Stimulated activated CD8-positive, alpha-beta memory T cell treated with anti-CD3 and anti-CD28 coated beads, Interleukin-2, amount 100 ng/mL, for 1 hour (primary cell): ENCODE measurements at regions not wholly inside any gene's neighbourhood (a gene's known extent, or its start where the extent isn't known, plus 50 kb on each side); places are given as distances from the start of the nearest gene placed in this dataset.
"Not testable (repeated sequence)": the region's sequence is repeated elsewhere in the genome, so short reads cannot be mapped to it uniquely, and the experiment has no call there.

ENCODE experiments used
- DNase-seq, 2 donors: peaks; one replicate each; pipeline ENCODE4 v3.0.0-alpha.2; 2020; ENCODE audit warnings: low read depth in 2 of 2

DNA sequence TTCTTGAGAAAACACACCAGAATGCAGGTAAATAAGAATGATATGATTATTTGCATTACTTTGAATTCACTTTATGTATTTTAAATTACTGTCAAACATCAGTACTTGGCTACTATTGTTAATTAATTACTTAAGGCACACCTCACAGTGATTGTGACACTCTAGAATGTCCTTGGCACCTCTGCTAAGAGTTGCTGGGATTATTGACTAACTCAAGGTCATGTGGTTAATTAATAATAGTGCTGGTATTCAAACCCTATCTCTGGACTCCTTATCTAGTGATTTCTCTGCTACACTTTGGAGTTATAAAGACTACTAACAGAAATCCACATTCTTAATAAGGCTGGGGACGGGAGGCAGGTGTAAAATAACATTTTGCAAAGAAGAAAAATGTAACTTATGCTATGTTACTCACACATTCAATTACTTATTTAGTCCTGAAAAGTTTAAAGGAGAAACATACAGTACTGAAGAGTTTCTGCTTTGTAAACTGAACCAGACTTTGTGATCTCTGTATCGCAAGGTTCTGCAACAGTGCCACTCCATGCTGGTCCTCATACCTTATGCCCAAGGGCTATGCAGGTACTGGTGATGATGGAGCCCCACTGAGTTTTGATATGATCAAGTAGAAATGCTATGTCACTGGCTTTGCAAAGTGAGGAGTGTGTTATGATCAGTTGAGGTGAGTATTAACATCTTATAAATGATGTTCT, 242.7 kb downstream of the MID1IP1 start:
- DNase-seq, result no peak

DNA sequence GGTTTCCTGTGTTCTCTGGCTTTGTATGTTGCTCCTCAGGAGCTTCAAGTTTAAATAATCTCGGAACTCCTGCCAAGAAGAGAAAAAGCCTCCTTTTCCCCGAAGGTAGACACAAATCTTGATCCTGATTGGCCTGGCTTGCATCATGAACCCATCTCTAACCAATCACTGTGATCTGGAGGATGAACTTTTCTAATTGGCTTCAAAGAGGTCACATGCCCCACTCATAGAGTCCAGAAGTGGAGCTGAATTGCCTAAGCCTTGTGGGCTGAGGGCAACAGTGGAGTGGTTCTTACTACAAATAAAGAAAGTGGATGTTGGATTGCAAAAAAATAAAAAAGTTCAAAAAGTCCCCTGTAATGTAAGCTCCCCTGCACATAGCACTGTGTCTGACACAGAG, 245.9 kb downstream of the MID1IP1 start:
- DNase-seq, result no peak

DNA sequence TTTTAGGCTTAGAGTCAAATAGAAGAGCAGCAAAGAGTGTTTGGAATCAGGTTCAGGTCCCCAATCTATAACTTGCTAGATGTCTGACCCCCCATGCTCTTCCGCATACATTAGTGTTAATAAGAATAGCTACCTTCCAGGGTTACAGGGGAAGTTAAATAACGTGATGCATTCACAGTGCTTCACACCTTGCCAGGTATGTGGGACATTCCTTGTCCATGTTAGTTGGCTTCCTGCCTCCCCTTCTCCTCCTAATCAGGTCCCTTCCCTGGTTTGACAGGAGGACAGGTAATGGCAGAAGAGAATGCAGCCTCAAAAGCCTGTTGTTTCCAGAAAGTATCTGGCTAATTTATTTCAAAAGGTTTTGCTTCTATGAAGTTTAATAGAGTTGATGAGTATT, 248.7 kb downstream of the MID1IP1 start:
- DNase-seq, result no peak

DNA sequence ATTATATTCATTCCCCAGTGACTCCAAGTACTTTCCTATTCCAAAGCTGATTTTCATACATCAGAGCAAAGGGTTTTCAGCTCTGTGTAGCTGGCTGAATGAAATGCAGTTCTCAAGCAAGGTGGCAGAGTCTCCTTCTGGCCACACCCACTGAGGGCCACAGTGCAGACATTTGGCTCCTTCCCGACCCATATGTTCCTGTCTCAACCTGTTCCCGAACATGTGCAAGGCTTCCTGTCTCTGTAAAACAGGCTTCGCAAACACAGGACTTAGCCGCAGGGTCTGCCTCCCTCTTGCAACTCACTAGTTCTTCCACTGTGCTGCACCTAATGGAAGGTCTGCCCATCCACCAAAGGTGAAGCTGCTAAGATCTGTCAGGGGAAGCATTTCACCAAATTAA, 249.2 kb downstream of the MID1IP1 start:
- no peak for DNase-seq

DNA sequence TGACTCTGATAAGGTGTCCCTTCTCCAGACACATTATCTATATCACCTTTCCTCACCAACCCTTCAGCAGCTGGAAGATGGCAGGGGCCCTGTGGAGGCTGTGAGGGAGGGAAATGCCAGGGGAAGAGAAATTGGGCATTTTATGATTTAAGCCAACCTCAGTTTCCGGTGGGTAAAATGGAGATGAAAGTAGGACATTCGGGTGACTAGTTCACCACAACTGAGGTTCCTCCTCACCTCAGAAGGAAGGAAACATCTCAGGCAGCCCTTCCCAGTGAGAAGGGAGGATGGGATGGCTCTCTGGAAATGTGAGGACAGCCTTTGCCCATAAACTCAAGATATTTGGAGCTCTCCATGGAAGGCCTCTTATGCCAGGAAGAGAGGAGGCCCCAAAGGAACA, 251.5 kb downstream of the MID1IP1 start:
- no peak for DNase-seq

DNA sequence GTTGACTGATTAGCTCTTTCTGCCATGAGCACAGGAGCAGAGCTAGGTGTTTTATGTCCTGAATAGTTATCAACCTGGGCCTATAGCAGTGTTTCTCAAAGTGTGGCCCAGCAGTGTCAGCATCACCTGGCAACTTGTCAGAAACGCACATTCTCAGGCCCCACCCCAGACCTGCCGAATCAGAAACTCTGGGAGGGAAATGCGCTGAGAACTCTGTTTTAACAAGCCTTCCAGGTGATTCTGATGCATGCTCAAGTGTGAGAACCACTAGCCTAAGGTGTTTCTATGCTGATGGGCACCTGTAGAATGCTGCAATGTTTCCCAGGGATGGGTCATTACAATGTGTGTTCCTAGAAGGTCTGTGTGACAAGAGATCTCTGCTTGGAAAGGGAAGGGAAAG, 257.5 kb downstream of the MID1IP1 start:
- DNase-seq, result no peak

DNA sequence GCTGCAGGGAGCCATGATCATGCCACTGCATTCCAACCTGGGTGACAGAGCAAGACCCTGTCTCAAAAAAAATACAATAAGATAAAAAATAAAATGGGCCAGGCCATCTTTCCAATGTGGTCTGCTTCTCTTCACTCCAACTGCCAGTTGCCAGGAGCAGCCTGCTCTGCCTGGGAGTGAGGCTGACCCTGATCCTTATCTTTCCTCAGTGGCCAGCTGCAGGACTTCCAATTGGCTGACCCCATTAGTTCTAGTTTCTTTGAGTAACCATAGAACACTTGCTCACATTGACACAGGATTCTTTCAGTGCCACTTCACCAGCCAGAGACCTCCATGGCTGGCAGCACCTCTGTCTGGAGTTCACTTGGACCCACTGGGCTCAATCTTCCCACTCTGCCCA, 258.6 kb downstream of the MID1IP1 start:
- DNase-seq, result no peak

DNA sequence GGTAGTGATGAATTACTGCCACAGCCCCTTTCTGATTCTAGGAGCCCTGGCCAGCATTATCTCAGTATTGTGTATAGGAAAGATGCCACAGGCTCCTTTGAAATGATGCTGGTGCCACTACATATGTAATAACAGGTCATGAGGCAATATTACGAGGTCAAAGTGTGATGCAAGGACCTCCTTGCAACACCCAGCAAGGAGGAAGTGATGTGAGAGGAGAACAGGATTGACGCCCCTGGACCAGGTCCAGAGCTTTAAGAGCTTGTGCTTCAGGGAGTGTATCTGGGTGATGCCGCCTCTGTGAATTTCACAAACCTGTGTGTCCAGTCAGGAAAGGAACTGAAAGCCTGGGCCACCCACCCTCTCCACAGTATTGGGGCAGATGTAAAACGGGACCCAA, 261.8 kb downstream of the MID1IP1 start:
- DNase-seq, result no peak

DNA sequence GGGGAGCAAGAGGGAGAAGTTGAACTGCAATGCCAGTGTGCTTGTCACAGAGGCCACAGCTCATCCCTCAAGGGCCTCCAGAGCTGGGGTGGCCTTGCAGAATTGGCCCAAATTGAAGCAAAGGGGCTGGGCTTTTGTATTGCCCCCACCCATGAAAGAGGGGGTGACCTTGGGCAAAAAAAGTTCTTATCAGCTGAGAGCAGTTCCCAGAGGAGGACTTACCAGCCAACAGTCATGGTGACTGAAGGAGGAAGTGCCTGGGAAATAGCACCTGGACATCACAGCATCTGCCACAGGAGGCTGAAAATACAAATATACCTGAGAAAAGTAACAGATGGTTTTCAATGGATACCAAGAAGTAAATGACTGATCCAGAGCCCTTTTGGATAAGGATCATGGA, 262.4 kb downstream of the MID1IP1 start:
- no peak for DNase-seq

DNA sequence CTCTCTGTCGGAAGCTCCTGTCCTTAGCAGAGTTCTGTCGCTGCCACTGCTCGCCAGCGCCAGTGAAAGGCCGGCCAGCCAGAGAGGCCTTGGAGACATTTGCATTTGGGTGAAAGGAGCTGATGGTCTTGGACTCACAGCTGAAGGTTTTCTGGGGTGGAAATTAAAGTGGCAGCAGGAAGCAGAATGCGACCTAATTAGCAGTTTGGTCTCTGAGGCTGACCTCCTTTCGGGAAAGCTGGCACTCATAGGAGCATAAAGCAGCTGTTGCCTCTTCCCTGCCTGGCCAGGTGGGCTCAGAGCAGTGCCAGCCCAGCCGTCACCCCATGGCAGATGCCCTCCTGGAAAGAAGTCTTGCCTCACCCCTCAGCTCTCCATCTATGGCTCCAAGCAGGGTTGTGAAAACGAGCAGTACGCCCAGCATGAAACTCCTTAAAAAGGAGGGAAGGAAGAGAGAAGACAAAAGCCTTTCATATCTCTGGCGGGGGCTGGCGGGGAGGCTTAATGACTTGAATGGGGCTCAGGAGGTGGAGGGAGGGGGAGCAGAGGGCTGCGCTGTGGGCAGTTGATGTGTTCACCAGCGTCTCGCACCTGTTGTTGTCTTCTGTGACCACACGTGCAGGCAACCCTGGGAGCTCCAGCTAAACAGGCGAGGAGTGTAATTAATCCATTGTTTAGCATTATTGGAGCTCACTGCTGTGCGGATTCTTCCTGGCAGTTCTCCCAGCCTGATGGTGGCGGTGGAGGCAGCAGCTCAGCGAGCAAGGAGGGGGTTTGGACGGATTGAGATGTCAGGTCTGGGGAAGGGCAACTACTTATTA, 264.0 kb downstream of the MID1IP1 start:
- DNase-seq, result no peak

DNA sequence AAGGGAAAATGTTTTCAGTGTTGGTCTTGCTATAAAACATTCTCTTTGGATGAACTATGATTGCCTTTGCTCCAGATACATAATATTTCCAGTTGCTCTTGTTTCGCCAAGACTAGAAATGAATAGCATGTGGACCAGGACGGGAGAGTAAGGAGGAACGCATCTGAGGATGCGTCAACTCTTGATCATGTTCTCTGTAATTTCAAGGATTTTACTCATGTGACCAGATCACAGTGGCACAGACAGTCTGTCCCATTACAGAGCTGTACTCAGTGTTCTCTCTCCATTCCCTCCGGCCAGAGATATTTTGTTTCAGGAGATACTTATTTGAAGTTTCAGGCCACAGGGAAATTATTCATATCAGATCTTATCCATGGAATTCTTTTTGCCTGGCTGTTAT, 266.6 kb downstream of the MID1IP1 start:
- no peak for DNase-seq

DNA sequence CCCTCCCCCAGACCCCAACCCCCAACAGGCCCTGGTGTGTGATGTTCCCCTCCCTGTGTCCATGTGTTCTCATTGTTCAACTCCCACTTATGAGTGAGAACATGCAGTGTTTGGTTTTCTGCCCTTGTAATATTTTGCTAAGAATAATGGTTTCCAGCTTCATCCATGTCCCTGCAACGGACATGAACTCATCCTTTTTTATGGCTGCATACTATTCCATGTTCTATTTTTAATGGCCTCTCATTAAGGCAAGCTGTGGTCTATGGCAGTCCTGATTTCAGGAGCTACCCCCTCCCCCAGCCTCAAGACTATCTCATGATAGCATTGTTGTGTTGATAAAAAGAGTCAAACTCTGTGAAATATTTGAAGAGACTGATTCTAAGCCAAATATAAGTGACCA, 267.4 kb downstream of the MID1IP1 start:
- DNase-seq, result not testable (repeated sequence)

DNA sequence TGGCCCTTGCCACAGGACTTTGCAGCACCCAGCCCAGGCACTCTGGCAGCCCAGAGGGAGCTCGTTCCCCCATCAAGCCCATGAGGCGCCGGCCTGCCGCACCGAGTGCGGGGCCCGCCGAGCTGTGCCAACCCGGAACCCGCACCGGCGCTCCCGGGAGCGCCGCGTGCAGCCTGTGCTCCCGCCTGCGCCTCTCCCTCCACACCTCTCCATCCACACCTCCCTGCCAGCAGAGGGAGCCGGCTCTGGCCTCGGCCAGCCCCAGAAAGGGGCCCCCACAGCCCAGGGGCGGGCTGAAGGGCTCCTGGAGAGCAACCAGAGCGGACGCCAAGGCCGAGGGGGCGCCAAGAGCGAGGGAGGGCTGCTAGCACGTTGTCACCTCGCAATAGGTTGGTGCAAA, 268.8 kb downstream of the MID1IP1 start:
- DNase-seq, result no peak

DNA sequence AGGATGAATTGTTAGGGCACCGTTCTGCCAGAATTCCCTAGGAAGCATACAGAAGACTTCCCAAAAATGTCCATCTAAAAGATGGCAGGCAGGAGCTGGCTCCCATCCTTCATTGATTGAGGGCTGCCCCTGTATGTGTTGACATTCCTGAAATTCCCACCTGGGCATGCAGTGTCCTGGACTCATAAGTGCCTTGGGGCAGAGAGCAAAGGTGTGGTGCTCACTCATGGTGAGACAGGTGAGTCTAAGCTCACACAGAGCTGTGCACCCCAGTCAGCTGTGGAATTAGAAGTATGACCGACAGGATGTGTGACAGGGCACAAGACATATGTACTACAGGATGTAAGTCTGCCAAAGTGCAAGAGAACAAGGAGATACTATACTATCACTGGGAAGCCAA, 271.9 kb downstream of the MID1IP1 start:
- no peak for DNase-seq

DNA sequence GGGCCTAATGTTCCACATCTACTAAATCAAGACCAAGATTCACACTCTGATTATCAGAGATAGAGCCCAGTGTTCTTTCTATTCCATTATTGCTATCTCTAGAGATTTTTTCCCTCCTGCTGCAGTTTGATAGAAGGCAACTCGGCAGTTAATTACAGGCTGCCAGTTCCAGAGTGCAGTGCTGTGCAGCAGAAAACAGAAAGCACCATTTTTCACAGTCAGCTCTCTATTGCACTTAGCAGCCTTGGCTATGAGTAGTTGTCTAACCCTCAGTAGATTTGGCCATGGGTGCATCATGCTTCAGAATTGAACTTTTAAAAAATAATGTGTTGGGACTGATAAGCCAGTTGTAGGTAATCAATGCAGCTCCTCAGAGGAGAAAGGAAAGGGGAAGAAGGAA, 295.3 kb downstream of the MID1IP1 start:
- no peak for DNase-seq

DNA sequence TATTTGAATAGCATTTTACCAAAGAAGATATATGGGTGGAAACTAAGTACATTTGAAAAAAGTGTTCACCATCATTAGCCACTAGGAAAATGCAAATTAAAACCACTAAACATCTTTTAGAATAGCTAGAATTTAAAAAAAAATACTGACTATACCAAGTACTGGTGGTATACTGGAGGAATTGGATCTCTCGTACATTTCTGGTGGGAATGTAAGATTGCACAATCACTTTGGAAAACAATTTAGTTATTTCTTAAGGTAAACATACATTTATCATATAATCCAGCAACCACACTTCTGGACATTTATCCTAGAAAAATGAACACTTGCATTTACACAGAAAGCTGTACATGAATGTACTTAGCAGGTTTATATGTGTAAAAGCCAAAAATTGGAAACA, 303.5 kb downstream of the MID1IP1 start:
- DNase-seq, result no peak

DNA sequence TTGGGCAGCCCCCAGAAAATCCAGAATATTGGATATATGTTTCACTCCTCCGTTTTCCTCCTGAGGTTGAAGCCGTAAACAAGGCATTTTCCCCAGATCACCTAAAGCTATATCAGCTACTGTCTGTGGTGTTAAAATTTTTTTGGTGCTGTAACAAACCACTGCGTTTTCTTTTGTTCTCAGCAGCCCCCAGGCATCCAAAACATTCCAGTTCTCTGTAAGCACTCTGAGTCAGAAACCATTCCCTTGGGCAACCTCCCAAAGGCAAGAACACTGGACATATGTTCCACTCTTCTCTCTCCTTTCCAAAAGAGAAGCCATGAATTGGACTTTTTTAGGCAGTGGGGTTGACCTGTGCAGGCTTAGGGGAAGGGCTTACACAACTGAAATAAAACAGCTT, 310.9 kb downstream of the MID1IP1 start:
- no peak for DNase-seq

DNA sequence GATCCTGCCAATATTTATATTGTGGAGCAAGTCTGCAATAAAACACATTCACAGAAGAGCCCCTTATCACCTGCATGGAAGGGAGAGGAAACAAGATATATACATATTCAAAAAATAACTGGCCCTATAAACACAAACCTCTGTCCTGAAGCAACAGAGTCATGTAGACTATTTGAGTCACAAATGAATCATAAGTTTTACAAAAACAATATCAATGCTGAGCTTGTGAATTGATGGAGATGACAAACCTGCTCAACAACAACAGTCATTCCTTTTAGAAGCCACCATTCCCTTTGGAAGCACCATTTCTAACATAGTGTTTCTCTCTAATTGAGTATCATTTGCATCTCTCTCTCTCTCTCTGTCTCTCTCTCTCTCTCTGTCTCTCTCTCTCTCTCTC, 313.9 kb downstream of the MID1IP1 start:
- no peak for DNase-seq

DNA sequence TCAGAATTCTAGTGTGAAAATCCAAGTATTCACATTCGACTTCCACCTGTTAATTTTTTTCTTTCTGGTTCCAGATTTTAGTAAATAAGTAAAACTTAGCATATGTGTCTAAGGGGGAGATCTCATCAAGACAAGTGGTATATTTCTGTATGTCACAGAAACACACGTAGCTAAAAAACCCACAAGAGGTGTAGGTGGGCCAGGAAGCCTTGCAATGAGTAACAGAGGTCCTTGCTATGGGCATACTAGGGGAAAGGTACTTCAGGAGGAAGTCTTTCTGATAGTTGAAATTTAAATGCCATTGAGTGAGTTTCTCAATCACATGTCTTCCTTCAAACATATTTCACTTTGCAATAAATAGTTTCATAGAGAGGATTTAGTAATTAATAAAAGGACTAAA, 315.8 kb downstream of the MID1IP1 start:
- no peak for DNase-seq

DNA sequence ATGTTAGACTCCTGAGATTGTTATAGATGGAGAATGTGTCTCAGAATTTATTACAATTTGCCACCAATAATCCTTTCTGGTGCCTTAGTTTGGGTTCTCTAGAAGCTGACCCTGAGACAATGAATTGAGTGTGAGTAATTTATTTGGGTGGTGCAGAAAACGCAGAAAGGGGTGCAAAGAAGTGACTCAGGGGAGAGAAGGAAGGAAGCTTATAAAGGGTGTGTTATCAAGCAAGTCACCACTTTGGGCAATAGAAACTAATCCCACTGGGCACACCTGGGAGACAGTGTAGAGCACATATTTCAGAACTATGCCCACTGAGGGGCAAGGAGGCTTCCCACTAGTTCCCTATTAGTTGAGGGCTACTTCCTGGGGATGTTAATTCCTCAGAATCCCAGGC, 320.6 kb downstream of the MID1IP1 start:
- DNase-seq, result no peak

DNA sequence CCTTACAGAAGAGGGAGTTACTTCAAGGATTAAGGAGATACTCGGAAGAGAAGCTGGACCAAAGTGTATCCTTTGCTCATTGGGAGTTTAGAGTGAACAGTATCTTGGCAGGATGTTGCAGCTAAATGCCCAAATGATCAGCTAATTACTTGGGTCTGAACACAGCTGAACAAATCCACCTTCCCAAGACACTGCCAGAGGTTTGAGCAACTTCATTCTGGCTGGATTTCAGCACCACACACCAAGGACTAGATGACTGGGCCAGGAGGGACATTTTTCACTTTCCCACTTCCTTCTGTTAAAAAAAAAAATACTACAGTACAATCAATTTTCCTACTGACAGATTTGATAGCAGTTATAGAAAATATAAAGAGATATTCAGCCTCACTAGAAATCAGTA, 324.6 kb downstream of the MID1IP1 start:
- no peak for DNase-seq

DNA sequence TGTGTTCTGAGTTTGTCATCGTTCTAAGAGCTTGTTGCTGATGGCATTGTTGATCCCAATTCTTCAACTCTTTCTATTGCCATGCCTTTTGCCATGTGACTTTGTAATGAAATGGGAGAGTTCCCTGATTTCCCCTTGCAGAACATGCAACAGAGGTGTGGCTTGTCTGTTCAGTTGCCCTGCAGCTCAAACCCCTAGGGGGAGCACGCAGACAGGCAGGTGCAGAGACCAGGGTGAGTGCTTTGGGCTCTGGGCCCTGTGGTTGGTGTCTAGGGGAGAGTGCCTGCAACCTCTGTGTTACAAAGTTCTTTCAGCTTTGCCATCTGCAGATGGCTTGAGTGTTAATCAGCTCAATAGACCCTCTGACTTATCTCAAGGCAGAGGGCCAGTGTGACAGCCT, 332.7 kb downstream of the MID1IP1 start:
- no peak for DNase-seq

DNA sequence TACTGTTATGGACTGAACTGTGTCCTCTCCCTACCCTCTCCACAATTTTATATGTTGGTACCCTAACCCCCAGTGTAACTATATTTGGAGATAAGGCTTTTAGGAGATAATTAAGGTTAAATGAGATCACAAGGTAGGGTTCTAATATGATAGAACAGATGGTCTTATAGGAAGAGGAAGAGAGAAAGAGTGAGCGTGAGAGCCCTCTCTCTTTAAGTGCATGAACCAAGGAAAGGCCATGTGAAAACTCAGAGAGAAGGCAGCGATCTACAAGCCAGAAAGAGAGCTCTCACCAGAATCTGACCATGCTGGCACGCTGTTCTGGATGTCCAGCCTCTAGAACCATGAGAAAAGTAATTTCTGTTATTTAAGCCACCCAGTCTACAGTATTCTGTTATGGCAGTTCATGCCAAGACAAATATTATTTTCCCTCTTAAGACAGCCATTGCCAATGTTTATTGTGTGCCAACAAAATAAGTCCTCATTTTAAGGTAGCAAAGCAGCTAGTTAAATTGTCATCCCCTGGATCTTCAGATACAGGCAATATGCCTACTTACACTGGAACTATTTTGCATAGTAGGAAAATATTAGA, 336.2 kb downstream of the MID1IP1 start:
- no peak for DNase-seq
